ENCODE measurements at regions not wholly inside any gene's neighbourhood (a gene's known extent, or its start where the extent isn't known, plus 50 kb on each side); places are given as distances from the start of the nearest gene placed in this dataset.

DNA sequence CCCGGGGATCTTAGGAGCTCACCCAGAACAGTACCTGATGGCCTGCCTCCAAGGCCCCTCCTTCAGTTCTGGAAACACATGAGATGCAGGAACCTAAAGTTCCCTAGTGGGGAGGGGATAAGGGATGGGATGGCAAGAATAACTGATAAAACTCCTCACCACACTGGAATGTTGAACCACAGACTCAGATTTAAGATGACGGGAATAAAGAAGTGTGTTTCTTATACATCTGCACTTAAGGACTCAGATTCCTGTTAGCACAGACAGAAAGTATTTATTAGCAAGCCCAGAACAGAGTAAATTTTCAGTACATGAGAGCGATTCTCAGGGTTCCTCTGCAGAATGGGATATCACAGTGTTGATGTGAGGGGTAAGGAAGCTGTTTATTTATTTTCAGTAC lies 245.2 kb downstream of the TLE3 start:
- no peak overlapping the region for H3K27ac ChIP-seq
- H3K36me3 ChIP-seq, result no peaks in the 10 kb centered on the region
- H3K9me3 ChIP-seq, result no peaks in the 10 kb centered on the region
- DNase-seq, result no peak
- H3K4me1 ChIP-seq, result no peaks in the 10 kb centered on the region
- intact Hi-C loops (cut with DNase I), result no loop called here
- no peak overlapping the region for H3K4me3 ChIP-seq
- peaks cover 0 to 41% (median 12%) of the 10 kb centered on the region in 7 donors for H3K27me3 ChIP-seq
- WGBS, 2 donors, result 93 to 94% methylated on average over 3 of the region's 3 CpGs
- ATAC-seq, result no peak
- TF ChIP-seq, protein P1, sequence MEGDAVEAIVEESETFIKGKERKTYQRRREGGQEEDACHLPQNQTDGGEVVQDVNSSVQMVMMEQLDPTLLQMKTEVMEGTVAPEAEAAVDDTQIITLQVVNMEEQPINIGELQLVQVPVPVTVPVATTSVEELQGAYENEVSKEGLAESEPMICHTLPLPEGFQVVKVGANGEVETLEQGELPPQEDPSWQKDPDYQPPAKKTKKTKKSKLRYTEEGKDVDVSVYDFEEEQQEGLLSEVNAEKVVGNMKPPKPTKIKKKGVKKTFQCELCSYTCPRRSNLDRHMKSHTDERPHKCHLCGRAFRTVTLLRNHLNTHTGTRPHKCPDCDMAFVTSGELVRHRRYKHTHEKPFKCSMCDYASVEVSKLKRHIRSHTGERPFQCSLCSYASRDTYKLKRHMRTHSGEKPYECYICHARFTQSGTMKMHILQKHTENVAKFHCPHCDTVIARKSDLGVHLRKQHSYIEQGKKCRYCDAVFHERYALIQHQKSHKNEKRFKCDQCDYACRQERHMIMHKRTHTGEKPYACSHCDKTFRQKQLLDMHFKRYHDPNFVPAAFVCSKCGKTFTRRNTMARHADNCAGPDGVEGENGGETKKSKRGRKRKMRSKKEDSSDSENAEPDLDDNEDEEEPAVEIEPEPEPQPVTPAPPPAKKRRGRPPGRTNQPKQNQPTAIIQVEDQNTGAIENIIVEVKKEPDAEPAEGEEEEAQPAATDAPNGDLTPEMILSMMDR (IDR thresholded peaks at IDR 0.05), result no peak

DNA sequence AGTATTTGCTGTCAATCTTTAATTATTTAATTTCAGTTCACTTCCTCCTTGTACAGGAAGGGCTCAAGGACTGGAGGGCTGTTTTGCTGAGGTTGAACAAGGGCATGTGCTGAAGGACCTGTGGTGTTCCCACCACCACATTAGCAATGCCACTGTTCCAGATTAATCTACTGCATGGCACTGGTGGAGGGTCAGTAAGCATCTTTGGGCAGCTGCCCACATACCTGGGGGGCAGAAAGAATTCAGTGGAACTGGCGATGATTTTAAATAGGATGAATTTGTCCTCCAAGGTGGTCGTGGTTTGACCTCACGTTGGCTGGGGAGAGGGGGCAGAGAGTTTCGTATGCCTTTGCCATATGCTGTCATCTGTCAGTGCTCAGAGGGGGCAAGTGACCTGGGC lies 244.8 kb downstream of the TLE3 start:
- intact Hi-C loops (cut with DNase I), result no loop called here
- no peak for DNase-seq
- H3K9me3 ChIP-seq, result no peaks in the 10 kb centered on the region
- H3K27me3 ChIP-seq, result peaks cover 0 to 38% (median 12%) of the 10 kb centered on the region in 7 donors
- TF ChIP-seq, protein P1 (IDR thresholded peaks at IDR 0.05), result no peak
- ATAC-seq, result no peak
- WGBS, 2 donors, result 91% methylated on average over 4 of the region's 4 CpGs
- no peak overlapping the region for H3K27ac ChIP-seq
- H3K4me3 ChIP-seq, result no peak overlapping the region
- H3K36me3 ChIP-seq, result no peaks in the 10 kb centered on the region
- no peaks in the 10 kb centered on the region for H3K4me1 ChIP-seq

DNA sequence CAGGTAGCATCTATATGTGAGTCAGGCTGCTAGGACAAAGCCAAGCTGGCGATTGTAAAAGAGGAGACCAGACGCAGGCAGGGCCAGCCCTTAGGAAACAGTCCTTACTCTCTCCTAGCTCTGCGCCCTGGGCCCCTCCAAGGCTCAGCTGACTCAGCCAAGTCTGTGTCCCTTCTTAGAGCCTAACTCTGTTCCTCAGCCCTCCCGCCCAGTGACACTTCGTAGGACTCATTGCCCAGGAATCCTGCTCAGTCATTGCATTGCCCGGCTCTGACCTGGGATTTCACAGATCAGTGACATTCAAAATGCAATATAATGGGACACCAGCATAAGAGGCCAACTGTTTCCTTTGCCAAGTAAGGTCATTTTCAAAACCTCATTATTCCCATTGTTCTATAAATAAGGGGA lies 244.2 kb downstream of the TLE3 start:
- DNase-seq, result no peak
- Histone ChIP-seq H3K27me3 (peaks cover 0 to 42% (median 10%) of the 10 kb centered on the region in 7 donors), H3K4me3 (no peak overlapping the region), H3K4me1 (no peaks in the 10 kb centered on the region), H3K36me3 (no peaks in the 10 kb centered on the region), H3K27ac (no peak overlapping the region), H3K9me3 (no peaks in the 10 kb centered on the region)
- no peak for ATAC-seq
- TF ChIP-seq, protein P1 (IDR thresholded peaks at IDR 0.05), result no peak
- intact Hi-C loops (cut with DNase I), result no loop called here
- WGBS, 2 donors, result 82 to 86% methylated on average over 6 of the region's 6 CpGs

DNA sequence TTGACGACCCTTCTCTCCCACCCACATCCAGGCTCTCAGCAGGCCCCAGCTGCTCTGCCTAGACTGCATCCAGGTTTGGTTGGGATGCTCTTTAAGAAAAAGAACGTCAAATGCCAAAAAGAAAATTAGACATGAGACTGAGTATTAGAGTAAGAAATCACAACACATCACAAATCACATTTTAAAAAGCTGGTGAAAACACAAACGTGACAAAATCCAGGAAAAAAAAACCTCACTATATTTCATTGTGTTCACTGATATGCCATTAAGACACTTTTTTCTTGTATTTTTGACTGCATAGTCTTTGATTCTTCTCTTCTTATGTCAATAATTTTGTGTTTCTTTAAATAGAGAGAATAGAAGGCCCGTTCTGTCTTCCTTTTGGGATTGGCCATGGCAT lies 243.7 kb downstream of the TLE3 start:
- Histone ChIP-seq H3K4me1 (no peaks in the 10 kb centered on the region), H3K27ac (no peak overlapping the region), H3K36me3 (no peaks in the 10 kb centered on the region), H3K4me3 (no peak overlapping the region), H3K9me3 (no peaks in the 10 kb centered on the region), H3K27me3 (peaks cover 0 to 44% (median 6%) of the 10 kb centered on the region in 7 donors)
- ATAC-seq (no peak), DNase-seq (no peak)
- TF ChIP-seq, protein P1 (IDR thresholded peaks at IDR 0.05), result no peak
- intact Hi-C loops (cut with DNase I), result no loop called here
- WGBS, 2 donors, result 73 to 76% methylated on average over 4 of the region's 4 CpGs

Data from heart right ventricle (tissue), 16 donors.